ELF-1 (cell line): ENCODE measurements at regions not wholly inside any gene's neighbourhood (a gene's known extent, or its start where the extent isn't known, plus 50 kb on each side); places are given as distances from the start of the nearest gene placed in this dataset.
A peak's percentile ranks its signal among the peaks of the same experiment; 100 is the strongest.

Experiments used
- DNase-seq: peaks from one replicate; pipeline ENCODE4 v3.0.0-alpha.2; 2016; ENCODE audit warnings: low read depth, low spot score

DNA sequence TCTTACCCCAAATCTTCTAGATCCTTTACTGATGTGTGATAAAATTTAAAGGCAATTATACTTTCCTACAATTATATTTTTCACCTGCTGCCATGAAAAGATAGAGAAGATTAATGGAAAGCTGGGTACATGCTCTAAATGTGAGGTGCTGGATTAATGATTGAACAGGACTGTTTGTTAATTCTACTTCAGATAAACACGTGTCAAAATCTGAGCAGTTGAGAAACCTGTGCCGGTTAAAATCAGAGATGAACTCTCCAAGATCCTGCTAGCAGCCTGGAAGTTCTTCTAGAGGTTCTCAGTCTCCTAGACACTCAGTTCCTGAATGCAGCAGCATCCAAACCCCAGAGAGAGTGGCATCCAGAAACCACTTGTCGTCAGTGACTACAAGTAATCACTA, 69.2 kb downstream of the INHBA start:
- DNase-seq = no peak

- DNase-seq = no peak
Measured at GRCh38 chr7:41630741-41631140, 72.1 kb downstream of the INHBA start.

- no peak for DNase-seq
Measured at GRCh38 chr7:41629711-41630111, 73.2 kb downstream of the INHBA start.

DNA sequence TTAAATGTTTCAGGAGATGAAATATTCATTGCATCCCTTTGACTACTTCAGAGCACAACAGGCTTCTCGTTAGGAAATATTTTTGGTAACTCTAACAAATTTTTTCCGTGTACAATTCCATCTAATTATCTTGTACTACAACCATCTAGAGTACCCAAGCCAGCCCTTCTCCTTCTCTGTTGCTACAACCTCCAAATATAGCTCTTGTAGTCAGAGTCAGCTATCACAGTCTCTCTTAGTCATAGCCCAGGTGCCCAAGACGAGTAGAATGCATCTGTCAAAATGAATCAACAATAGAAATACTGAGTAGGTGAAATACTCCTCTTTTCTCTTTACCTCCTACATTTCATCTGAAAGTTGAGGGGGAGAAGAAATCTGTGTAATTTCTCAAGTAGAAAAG, 74.0 kb downstream of the INHBA start:
- DNase-seq = no peak

DNA sequence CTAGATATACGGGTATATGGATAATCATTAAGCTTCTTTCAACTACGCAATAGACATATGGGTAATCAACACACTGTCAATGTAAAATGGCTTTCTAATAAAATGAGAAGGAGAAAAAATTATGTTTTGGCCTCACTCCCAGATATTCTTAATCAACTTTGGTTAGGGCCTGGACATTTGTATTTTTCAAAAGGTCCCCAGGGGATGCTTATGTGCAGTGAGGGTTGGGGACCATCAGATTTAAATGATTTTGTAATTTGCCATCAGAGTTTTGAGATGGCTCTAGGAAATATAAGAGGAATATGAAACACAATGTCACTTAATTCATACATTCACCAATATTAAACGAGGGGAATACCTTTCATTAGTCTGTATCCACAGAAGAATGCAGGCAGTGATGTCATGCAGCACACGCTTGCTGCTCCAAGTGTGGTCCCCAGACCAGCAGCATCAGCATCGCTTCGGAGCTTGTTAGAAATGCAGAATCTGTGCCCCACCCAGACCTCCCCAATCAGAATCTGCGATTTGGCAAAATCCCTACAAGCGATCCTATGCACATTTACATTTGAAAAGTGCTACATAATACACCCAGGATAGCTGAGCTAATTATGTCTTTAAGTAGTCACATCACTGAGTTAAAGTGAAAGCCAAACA, 75.1 kb downstream of the INHBA start:
- no peak for DNase-seq

DNA sequence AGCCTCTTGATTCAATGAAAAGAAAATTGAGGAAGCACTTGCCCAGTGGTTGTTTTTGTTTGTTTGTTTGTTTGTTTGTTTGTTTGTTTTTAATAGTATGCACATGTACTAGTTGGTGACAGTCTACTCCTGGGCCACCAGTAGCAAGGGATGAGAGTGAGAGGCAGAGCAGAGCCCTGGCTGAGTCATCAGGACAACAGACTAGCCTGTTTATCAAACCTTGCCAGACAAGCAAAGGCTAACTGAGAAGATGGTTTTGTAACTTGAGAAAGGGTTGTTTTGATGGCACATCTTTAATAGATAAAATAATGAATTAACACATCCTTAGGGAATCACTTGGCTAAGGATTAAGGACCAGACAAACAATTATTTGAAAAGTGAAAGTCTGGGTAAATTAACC, 78.1 kb downstream of the INHBA start:
- no peak for DNase-seq

GRCh38 chr7:41621953-41622831, 80.7 kb downstream of the INHBA start:
- DNase-seq = peak; percentile 32

GRCh38 chr7:41617987-41618386, 84.9 kb downstream of the INHBA start:
- DNase-seq = no peak

GRCh38 chr7:41612798-41613197, 90.1 kb downstream of the INHBA start:
- no peak for DNase-seq

- DNase-seq = no peak
Measured at GRCh38 chr7:41612386-41612785, 90.5 kb downstream of the INHBA start.

- no peak for DNase-seq
Measured at GRCh38 chr7:41608447-41608846, 94.4 kb downstream of the INHBA start.

DNA sequence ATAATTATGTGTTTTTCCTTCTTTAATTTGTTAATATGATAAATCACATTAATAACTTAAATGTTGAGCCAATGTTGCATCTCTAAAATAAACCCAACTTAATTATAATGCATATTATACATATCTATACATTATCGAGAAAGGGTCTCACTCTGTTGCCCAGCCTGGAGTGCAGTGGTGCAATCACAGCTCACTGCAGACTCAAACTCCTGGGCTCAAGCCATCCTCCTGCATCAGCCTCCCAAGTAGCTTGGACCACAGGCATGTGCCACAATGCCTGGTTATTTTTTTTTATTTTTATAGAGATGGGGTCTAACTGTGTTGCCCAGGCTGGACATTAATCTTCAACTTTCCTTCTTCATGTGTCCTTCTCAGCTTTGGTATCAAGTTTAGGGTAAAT, 98.9 kb downstream of the INHBA start:
- no peak for DNase-seq

DNA sequence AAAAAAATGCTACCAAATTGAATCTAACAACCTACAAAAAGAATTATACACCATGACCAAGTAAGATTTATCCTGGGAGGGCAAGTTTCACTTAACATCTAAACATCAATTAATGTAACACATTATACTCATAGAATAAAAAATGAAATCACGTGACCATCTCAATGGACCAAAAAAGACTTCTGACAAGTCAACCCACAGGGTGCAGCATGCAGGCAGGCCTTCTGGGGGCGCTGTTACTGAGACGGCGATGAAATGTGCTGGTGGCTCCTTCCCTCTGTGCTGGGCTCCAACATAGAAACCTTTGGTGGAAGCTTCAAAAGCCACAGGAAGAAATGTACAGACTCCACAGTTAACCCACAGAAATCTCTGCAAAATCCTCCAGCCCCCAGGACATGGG, 103.1 kb downstream of the INHBA start:
- DNase-seq = peak; percentile 46

DNA sequence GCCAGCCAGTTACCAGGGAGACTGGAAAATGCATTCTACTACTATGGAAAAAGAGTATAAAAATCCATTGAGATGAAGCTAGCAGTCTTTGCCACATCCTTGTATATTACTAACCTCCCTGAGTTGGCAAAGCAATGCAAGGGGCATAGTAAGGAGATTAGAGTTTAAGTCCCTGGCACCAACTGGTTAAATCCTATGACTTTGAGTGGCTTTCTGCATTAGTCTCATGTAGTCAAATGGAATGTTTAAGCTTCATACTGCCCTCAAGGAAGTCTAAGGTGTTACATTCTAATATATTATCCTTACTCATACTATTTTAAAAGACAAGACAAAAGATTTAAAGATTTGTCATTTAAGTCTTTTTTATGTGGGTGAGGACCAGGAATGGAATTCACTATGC, 110.1 kb downstream of the INHBA start:
- DNase-seq = no peak

- no peak for DNase-seq
Measured at GRCh38 chr7:41592236-41592635, 110.7 kb downstream of the INHBA start.

DNA sequence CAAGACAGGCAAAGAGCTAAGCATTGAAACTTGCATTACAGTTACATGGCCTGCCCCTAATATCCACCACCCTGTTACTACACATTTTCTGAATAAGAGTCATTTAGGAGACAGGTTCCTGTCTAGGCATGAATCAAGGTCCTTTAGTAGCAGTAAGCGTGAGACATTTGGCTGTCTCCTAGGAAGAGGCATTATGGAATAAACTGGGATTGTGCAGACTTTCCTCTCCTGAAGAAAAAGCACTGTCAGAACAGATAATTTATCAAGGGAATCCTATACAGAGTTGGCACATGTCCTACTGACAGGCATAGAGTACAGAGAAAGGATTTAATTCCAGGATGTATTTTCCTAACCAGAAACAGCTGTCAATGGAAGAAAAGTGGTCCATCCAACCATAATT, 111.9 kb downstream of the INHBA start:
- DNase-seq = no peak

DNA sequence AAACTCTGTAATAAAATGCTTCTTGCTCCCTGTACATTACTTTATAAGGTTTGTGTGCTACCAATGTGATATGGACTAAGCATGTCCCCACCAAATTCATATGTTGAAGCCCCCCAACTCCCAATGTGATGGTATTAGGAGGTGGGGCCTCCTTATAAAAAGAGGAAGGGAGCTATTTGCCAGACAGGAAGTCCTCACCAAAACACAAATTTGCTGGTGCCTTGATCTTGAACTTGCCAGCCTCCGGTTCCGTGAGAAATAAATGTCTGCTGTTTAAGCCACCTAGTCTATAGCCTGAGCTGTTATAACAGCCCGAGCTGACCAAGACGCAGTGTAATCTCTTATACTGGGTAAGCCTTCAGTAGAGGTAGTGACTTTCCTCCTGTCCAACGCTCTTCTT, 114.5 kb downstream of the INHBA start:
- DNase-seq = no peak

DNA sequence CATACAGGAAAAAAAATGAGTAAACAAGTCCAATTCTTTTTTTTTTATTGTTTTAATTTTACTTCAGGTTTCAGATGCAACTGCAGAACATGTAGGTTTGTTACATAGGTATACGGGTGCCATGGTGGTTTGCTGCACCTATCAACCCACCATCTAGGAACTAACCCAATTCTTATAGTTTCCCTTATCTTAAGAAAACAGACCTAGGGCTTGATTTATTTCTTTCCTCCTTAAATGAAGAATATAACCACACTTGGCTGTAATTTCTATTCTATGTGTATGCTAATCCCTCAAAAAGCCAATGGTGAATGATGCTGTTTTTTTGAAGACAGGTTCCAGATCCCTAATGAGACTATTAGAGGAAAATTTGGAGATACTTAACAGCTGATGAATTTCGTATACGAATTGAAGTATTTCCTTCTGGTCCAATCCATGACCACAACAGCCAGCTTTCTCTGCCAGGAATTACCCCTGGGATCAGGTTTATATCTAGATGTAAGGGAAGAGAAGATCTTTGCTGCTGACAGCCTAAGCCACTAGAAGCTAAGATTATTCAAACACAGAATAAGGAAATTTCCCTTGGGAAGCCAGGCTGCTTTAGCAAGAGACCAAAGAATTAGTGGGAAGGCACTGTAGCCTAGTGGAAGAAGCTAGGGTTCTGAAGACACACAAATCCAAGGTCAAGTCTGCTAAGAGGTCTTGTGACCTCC, 115.8 kb downstream of the INHBA start:
- DNase-seq = no peak

- DNase-seq = no peak
Measured at GRCh38 chr7:41584746-41585145, 118.1 kb downstream of the INHBA start.

DNA sequence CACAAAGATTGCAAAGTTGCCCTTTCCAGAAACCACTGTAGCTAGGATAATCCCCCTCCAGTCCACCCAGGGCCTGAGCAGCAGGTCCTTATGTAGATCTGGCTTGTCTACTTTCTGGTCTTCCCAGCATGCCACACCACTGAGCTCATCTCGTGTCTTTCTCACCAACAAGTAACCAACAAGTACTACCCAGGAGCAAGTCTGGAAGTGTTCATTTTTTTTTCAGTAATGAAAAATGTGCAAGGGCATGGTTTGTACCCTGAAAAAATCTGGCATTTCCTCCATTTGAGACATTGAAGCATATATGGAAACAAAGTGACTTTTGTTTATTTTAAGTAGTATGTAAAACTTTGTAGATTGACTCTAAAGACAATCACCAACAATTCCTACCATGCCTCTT, 120.8 kb downstream of the INHBA start:
- no peak for DNase-seq

DNA sequence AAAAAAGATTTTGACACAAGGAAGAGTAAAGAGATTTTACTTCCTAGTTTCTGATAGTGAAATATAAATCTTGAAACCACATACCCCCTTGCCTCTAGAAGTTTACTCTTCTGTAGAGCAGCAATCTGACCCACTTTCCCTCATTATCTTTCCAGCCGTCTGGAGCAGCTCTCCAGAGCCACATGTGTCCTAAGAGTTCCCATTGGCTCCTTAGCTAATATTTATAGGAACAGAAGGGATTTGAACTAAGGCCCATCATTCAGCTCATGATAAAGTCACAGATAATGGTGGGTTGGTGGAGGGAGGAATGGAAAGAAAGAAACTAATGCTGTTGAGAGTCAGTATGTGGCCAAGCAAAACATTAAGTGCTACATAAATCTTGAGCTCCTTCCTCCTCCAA, 121.8 kb downstream of the INHBA start:
- no peak for DNase-seq
